GM23338 (cell line): ENCODE measurements at regions not wholly inside any gene's neighbourhood (a gene's known extent, or its start where the extent isn't known, plus 50 kb on each side); places are given as distances from the start of the nearest gene placed in this dataset.

Experiments used
- ATAC-seq: fragments of 200-7000 bp; cut with Tn5 transposase; 3 replicates; pipeline ENCODE4 v1.9.1; 2020
- DNase-seq: peaks from one replicate; pipeline ENCODE4 v3.0.0-alpha.2; 2015; ENCODE audit warnings: low spot score
- H2AFZ ChIP-seq: fragments of 200-600 bp; sonication (generic); 2 replicates; pipeline ENCODE4 v1.8.0; 2016; ENCODE audit warnings: antibody characterized with exemption, mild to moderate bottlenecking, moderate library complexity
- H3F3A ChIP-seq: fragments of 200-600 bp; sonication (generic); replicated peaks from 2 replicates; pipeline ENCODE4 v1.8.0; 2017; ENCODE audit warnings: antibody characterized with exemption, mixed run types, low read depth
- H3K27ac ChIP-seq: fragments of 200-600 bp; sonication (generic); 2 replicates; pipeline ENCODE4 v1.6.1; 2016; ENCODE audit warnings: low read depth
- H3K27me3 ChIP-seq: fragments of 200-600 bp; sonication (generic); 2 replicates; pipeline ENCODE4 v1.8.0; 2016; ENCODE audit warnings: mild to moderate bottlenecking, mixed run types, moderate library complexity; ENCODE audit not compliant: insufficient read depth
- H3K36me3 ChIP-seq: fragments of 200-600 bp; sonication (generic); 2 replicates; pipeline ENCODE4 v1.8.0; 2016; ENCODE audit warnings: mild to moderate bottlenecking; ENCODE audit not compliant: insufficient read depth
- H3K4me1 ChIP-seq: fragments of 200-600 bp; sonication (generic); 2 replicates; pipeline ENCODE4 v1.8.0; 2016; ENCODE audit warnings: mild to moderate bottlenecking, moderate library complexity; ENCODE audit not compliant: insufficient read depth
- H3K4me2 ChIP-seq: fragments of 200-600 bp; sonication (generic); 2 replicates; pipeline ENCODE4 v1.7.1; 2017; ENCODE audit warnings: mixed run types
- H3K4me3 ChIP-seq: fragments of 200-600 bp; sonication (generic); 2 replicates; pipeline ENCODE4 v1.6.1; 2016; ENCODE audit warnings: mixed run types
- H3K79me2 ChIP-seq: fragments of 200-600 bp; sonication (generic); replicated peaks from 2 replicates; pipeline ENCODE4 v1.8.0; 2017; ENCODE audit warnings: mild to moderate bottlenecking; ENCODE audit not compliant: insufficient read depth
- H3K9me2 ChIP-seq: fragments of 200-600 bp; sonication (generic); 2 replicates; pipeline ENCODE4 v1.8.0; 2017; ENCODE audit not compliant: insufficient read depth
- H4K20me1 ChIP-seq: fragments of 200-600 bp; sonication (generic); replicated peaks from 2 replicates; pipeline ENCODE4 v1.8.0; 2017; ENCODE audit warnings: mild to moderate bottlenecking; ENCODE audit not compliant: insufficient read depth
- H3K27ac Mint-ChIP-seq: 2 replicates; pipeline ENCODE4 v1.8.0; 2020; ENCODE audit warnings: inconsistent platforms, mild to moderate bottlenecking, moderate library complexity, mixed read lengths
- H3K27me3 Mint-ChIP-seq: 3 replicates; pipeline ENCODE4 v1.8.0; 2022; ENCODE audit warnings: low read depth, mild to moderate bottlenecking, moderate library complexity, mixed read lengths, inconsistent platforms; ENCODE audit not compliant: insufficient read depth, poor library complexity
- H3K36me3 Mint-ChIP-seq: 3 replicates; pipeline ENCODE4 v1.8.0; 2021; ENCODE audit warnings: low read depth, mild to moderate bottlenecking, inconsistent platforms, moderate library complexity, mixed read lengths
- H3K4me1 Mint-ChIP-seq: 3 replicates; pipeline ENCODE4 v1.8.0; 2020; ENCODE audit warnings: mild to moderate bottlenecking, inconsistent platforms, mixed read lengths
- H3K4me3 Mint-ChIP-seq: 3 replicates; pipeline ENCODE4 v1.8.0; 2021; ENCODE audit warnings: moderate library complexity, mild to moderate bottlenecking, inconsistent platforms, mixed read lengths
- H3K9me3 Mint-ChIP-seq: 3 replicates; pipeline ENCODE4 v1.8.0; 2020; ENCODE audit warnings: moderate library complexity, mild to moderate bottlenecking, inconsistent platforms, mixed read lengths
- CREB1 ChIP-seq: fragments of 250-450 bp; sonication (Bioruptor Pico); IDR thresholded peaks from 2 replicates; pipeline ENCODE4 v1.5.0; 2020; ENCODE audit warnings: low read depth, mild to moderate bottlenecking, moderate library complexity
- ETS1 ChIP-seq: IDR thresholded peaks from 2 replicates; pipeline ENCODE4 v1.6.1; 2016; ENCODE audit warnings: antibody characterized with exemption
- EZH2 ChIP-seq: fragments of 200-600 bp; sonication (generic); IDR thresholded peaks from one replicate; pipeline ENCODE4 v1.8.0; 2017; ENCODE audit warnings: antibody characterized with exemption, mild to moderate bottlenecking, low read depth; ENCODE audit not compliant: unreplicated experiment
- EZH2phosphoT487 ChIP-seq: fragments of 200-600 bp; sonication (generic); IDR thresholded peaks from one replicate; pipeline ENCODE4 v1.8.1; 2018; ENCODE audit warnings: antibody characterized with exemption; ENCODE audit not compliant: unreplicated experiment
- JUNB ChIP-seq: IDR thresholded peaks from one replicate; pipeline ENCODE4 v1.6.1; 2016; ENCODE audit warnings: antibody characterized with exemption; ENCODE audit not compliant: unreplicated experiment
- NANOG ChIP-seq: IDR thresholded peaks from 2 replicates; pipeline ENCODE4 v1.6.1; 2016; ENCODE audit warnings: antibody characterized with exemption, borderline replicate concordance
- POLR2AphosphoS5 ChIP-seq: IDR thresholded peaks from 2 replicates; pipeline ENCODE4 v1.6.1; 2016; ENCODE audit warnings: antibody characterized with exemption, low read depth
- STAT1 ChIP-seq: IDR thresholded peaks from one replicate; pipeline ENCODE4 v1.6.1; 2016; ENCODE audit warnings: antibody characterized with exemption; ENCODE audit not compliant: unreplicated experiment
- ZNF114 ChIP-seq: fragments of 250-450 bp; sonication (Bioruptor Pico); IDR thresholded peaks from 2 replicates; pipeline ENCODE4 v1.5.0; 2020; ENCODE audit warnings: mild to moderate bottlenecking, moderate library complexity
- ZNF331 ChIP-seq: fragments of 250-450 bp; sonication (Bioruptor Pico); IDR thresholded peaks from 2 replicates; pipeline ENCODE4 v1.5.0; 2020; ENCODE audit warnings: low read depth, mild to moderate bottlenecking, moderate library complexity
- TF ChIP-seq, protein P1 (sequence below): fragments of 250-450 bp; sonication (Bioruptor Pico); IDR thresholded peaks from 2 replicates; pipeline ENCODE4 v1.5.0; 2020; ENCODE audit warnings: mild to moderate bottlenecking, moderate library complexity
- TF ChIP-seq, protein P2 (sequence below), 2 experiments: fragments of 200-600 bp in 1 of 2; sonication (generic) in 1 of 2; conservative IDR thresholded peaks; 2 replicates each; pipeline versions ENCODE4 v1.5.1 to v1.6.1; 2016 to 2017; ENCODE audit warnings: antibody characterized with exemption in 2 of 2, low read depth in 2 of 2, mild to moderate bottlenecking in 2 of 2, moderate library complexity in 1 of 2
- TF ChIP-seq, protein P3 (sequence below): IDR thresholded peaks from one replicate; pipeline ENCODE4 v1.6.1; 2018; ENCODE audit warnings: antibody characterized with exemption; ENCODE audit not compliant: unreplicated experiment

GRCh38 chr5:96264047-96264446, 169.0 kb downstream of the PCSK1 start:
- Mint-ChIP-seq H3K9me3 (peaks cover 8% of the 10 kb centered on the region), H3K4me3 (no peak overlapping the region), H3K27me3 (peaks cover 2% of the 10 kb centered on the region), H3K36me3 (peaks cover 4% of the 10 kb centered on the region; the same call in 1 of the 3 replicates), H3K4me1 (no peaks in the 10 kb centered on the region; the same call in 2 of the 3 replicates), H3K27ac (no peak overlapping the region)
- H3K36me3 ChIP-seq: no peaks in the 10 kb centered on the region
- no peak overlapping the region for H3K4me3 ChIP-seq
- no peaks in the 10 kb centered on the region for H3F3A ChIP-seq
- H3K27ac ChIP-seq: no peak overlapping the region
- H3K27me3 ChIP-seq: no peaks in the 10 kb centered on the region
- no peaks in the 10 kb centered on the region for H4K20me1 ChIP-seq
- ATAC-seq (no peak), DNase-seq (no peak)
- H3K4me2 ChIP-seq: no peak overlapping the region
- H3K79me2 ChIP-seq: no peaks in the 10 kb centered on the region
- H3K9me2 ChIP-seq: peaks cover 19% of the 10 kb centered on the region; the same call in 1 of the 2 replicates
- no peaks in the 10 kb centered on the region for H3K4me1 ChIP-seq
- TF ChIP-seq, protein P1, sequence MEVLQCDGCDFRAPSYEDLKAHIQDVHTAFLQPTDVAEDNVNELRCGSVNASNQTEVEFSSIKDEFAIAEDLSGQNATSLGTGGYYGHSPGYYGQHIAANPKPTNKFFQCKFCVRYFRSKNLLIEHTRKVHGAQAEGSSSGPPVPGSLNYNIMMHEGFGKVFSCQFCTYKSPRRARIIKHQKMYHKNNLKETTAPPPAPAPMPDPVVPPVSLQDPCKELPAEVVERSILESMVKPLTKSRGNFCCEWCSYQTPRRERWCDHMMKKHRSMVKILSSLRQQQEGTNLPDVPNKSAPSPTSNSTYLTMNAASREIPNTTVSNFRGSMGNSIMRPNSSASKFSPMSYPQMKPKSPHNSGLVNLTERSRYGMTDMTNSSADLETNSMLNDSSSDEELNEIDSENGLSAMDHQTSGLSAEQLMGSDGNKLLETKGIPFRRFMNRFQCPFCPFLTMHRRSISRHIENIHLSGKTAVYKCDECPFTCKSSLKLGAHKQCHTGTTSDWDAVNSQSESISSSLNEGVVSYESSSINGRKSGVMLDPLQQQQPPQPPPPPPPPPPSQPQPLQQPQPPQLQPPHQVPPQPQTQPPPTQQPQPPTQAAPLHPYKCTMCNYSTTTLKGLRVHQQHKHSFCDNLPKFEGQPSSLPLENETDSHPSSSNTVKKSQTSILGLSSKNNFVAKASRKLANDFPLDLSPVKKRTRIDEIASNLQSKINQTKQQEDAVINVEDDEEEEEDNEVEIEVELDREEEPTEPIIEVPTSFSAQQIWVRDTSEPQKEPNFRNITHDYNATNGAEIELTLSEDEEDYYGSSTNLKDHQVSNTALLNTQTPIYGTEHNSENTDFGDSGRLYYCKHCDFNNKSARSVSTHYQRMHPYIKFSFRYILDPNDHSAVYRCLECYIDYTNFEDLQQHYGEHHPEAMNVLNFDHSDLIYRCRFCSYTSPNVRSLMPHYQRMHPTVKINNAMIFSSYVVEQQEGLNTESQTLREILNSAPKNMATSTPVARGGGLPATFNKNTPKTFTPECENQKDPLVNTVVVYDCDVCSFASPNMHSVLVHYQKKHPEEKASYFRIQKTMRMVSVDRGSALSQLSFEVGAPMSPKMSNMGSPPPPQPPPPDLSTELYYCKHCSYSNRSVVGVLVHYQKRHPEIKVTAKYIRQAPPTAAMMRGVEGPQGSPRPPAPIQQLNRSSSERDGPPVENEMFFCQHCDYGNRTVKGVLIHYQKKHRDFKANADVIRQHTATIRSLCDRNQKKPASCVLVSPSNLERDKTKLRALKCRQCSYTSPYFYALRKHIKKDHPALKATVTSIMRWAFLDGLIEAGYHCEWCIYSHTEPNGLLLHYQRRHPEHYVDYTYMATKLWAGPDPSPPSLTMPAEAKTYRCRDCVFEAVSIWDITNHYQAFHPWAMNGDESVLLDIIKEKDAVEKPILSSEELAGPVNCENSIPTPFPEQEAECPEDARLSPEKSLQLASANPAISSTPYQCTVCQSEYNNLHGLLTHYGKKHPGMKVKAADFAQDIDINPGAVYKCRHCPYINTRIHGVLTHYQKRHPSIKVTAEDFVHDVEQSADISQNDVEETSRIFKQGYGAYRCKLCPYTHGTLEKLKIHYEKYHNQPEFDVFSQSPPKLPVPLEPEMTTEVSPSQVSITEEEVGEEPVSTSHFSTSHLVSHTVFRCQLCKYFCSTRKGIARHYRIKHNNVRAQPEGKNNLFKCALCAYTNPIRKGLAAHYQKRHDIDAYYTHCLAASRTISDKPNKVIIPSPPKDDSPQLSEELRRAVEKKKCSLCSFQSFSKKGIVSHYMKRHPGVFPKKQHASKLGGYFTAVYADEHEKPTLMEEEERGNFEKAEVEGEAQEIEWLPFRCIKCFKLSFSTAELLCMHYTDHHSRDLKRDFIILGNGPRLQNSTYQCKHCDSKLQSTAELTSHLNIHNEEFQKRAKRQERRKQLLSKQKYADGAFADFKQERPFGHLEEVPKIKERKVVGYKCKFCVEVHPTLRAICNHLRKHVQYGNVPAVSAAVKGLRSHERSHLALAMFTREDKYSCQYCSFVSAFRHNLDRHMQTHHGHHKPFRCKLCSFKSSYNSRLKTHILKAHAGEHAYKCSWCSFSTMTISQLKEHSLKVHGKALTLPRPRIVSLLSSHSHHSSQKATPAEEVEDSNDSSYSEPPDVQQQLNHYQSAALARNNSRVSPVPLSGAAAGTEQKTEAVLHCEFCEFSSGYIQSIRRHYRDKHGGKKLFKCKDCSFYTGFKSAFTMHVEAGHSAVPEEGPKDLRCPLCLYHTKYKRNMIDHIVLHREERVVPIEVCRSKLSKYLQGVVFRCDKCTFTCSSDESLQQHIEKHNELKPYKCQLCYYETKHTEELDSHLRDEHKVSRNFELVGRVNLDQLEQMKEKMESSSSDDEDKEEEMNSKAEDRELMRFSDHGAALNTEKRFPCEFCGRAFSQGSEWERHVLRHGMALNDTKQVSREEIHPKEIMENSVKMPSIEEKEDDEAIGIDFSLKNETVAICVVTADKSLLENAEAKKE (CRISPR knock-in tag): no peak
- TF ChIP-seq CREB1 (CRISPR knock-in tag): no peak
- TF ChIP-seq, protein P2, sequence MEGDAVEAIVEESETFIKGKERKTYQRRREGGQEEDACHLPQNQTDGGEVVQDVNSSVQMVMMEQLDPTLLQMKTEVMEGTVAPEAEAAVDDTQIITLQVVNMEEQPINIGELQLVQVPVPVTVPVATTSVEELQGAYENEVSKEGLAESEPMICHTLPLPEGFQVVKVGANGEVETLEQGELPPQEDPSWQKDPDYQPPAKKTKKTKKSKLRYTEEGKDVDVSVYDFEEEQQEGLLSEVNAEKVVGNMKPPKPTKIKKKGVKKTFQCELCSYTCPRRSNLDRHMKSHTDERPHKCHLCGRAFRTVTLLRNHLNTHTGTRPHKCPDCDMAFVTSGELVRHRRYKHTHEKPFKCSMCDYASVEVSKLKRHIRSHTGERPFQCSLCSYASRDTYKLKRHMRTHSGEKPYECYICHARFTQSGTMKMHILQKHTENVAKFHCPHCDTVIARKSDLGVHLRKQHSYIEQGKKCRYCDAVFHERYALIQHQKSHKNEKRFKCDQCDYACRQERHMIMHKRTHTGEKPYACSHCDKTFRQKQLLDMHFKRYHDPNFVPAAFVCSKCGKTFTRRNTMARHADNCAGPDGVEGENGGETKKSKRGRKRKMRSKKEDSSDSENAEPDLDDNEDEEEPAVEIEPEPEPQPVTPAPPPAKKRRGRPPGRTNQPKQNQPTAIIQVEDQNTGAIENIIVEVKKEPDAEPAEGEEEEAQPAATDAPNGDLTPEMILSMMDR (conservative IDR thresholded peaks at IDR 0.05; ENCODE audit: low read depth in 2 of 2): no peak
- TF ChIP-seq ZNF114 (CRISPR knock-in tag): no peak
- no peak for TF ChIP-seq ZNF331 (CRISPR knock-in tag)
- no peak for TF ChIP-seq EZH2
- no peak for TF ChIP-seq STAT1
- TF ChIP-seq ETS1: no peak
- no peak for TF ChIP-seq POLR2AphosphoS5
- TF ChIP-seq, protein P3, sequence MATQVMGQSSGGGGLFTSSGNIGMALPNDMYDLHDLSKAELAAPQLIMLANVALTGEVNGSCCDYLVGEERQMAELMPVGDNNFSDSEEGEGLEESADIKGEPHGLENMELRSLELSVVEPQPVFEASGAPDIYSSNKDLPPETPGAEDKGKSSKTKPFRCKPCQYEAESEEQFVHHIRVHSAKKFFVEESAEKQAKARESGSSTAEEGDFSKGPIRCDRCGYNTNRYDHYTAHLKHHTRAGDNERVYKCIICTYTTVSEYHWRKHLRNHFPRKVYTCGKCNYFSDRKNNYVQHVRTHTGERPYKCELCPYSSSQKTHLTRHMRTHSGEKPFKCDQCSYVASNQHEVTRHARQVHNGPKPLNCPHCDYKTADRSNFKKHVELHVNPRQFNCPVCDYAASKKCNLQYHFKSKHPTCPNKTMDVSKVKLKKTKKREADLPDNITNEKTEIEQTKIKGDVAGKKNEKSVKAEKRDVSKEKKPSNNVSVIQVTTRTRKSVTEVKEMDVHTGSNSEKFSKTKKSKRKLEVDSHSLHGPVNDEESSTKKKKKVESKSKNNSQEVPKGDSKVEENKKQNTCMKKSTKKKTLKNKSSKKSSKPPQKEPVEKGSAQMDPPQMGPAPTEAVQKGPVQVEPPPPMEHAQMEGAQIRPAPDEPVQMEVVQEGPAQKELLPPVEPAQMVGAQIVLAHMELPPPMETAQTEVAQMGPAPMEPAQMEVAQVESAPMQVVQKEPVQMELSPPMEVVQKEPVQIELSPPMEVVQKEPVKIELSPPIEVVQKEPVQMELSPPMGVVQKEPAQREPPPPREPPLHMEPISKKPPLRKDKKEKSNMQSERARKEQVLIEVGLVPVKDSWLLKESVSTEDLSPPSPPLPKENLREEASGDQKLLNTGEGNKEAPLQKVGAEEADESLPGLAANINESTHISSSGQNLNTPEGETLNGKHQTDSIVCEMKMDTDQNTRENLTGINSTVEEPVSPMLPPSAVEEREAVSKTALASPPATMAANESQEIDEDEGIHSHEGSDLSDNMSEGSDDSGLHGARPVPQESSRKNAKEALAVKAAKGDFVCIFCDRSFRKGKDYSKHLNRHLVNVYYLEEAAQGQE: no peak
- TF ChIP-seq EZH2phosphoT487: no peak
- no peak for TF ChIP-seq JUNB
- TF ChIP-seq NANOG: no peak
- no peak overlapping the region for H2AFZ ChIP-seq
